GM12878 (cell line): ENCODE measurements at regions not wholly inside any gene's neighbourhood (a gene's known extent, or its start where the extent isn't known, plus 50 kb on each side); places are given as distances from the start of the nearest gene placed in this dataset.

Source experiments
- BCL11A ChIP-seq: IDR thresholded peaks from 2 replicates; pipeline ENCODE4 v1.6.1; 2011; ENCODE audit warnings: low read depth, low read length
- BMI1 ChIP-seq: fragments of 450-650 bp; IDR thresholded peaks from 2 replicates; pipeline ENCODE4 v1.6.1; 2016; ENCODE audit warnings: mild to moderate bottlenecking, moderate library complexity, borderline replicate concordance
- BRCA1 ChIP-seq: IDR thresholded peaks from 2 replicates; pipeline ENCODE4 v1.6.1; 2011; ENCODE audit warnings: low read depth, low read length, improper control_type of control experiment
- CBX3 ChIP-seq: fragments of 200-600 bp; sonication (generic); IDR thresholded peaks from 2 replicates; pipeline ENCODE4 v1.6.1; 2016; ENCODE audit warnings: low read depth, borderline replicate concordance
- CBX5 ChIP-seq: sonication (generic); IDR thresholded peaks from 2 replicates; pipeline ENCODE4 v1.6.1; 2016; ENCODE audit warnings: low read depth, moderate library complexity, mild to moderate bottlenecking, inconsistent platforms
- CEBPB ChIP-seq, 2 experiments: fragments of 150-350 bp in 1 of 2; IDR thresholded peaks; 2 replicates each; pipeline ENCODE4 v1.6.1; 2012 to 2014; ENCODE audit warnings: low read depth in 2 of 2, low read length in 2 of 2, borderline replicate concordance in 1 of 2, inconsistent platforms in 1 of 2
- HDAC2 ChIP-seq: fragments of 200-600 bp; sonication (generic); IDR thresholded peaks from 2 replicates; pipeline ENCODE4 v1.6.1; 2017
- HDAC6 ChIP-seq: fragments of 200-600 bp; sonication (generic); IDR thresholded peaks from one replicate; pipeline ENCODE4 v1.8.0; 2017; ENCODE audit warnings: antibody characterized with exemption; ENCODE audit not compliant: unreplicated experiment
- JUNB ChIP-seq: IDR thresholded peaks from 2 replicates; pipeline ENCODE4 v1.6.1; 2016; ENCODE audit warnings: antibody characterized with exemption, mild to moderate bottlenecking
- MLLT1 ChIP-seq: fragments of 450-650 bp; IDR thresholded peaks from 2 replicates; pipeline ENCODE4 v1.6.1; 2016; ENCODE audit warnings: mild to moderate bottlenecking
- MYC ChIP-seq: IDR thresholded peaks from 2 replicates; pipeline ENCODE4 v1.6.1; 2011; ENCODE audit warnings: mild to moderate bottlenecking, low read length, moderate library complexity, inconsistent platforms; ENCODE audit not compliant: insufficient read depth, insufficient replicate concordance, insufficient read length, severe bottlenecking
- NBN ChIP-seq: fragments of 450-650 bp; IDR thresholded peaks from 2 replicates; pipeline ENCODE4 v1.6.1; 2016
- PBX3 ChIP-seq: IDR thresholded peaks from 2 replicates; pipeline ENCODE4 v1.6.1; 2011; ENCODE audit warnings: mild to moderate bottlenecking, low read depth, low read length, moderate library complexity; ENCODE audit not compliant: insufficient replicate concordance
- PKNOX1 ChIP-seq: fragments of 450-650 bp; IDR thresholded peaks from 2 replicates; pipeline ENCODE4 v1.6.1; 2016; ENCODE audit warnings: mild to moderate bottlenecking
- RAD51 ChIP-seq: fragments of 450-650 bp; IDR thresholded peaks from 2 replicates; pipeline ENCODE4 v1.6.1; 2016; ENCODE audit warnings: moderate library complexity, mild to moderate bottlenecking, inconsistent platforms
- RB1 ChIP-seq: fragments of 450-650 bp; formaldehyde crosslinking; IDR thresholded peaks from 2 replicates; pipeline ENCODE4 v1.6.1; 2017; ENCODE audit warnings: mild to moderate bottlenecking, borderline replicate concordance
- SIN3A ChIP-seq: IDR thresholded peaks from 2 replicates; pipeline ENCODE4 v1.6.1; 2012; ENCODE audit warnings: low read depth, low read length, improper control_type of control experiment
- SMARCA5 ChIP-seq: fragments of 450-650 bp; IDR thresholded peaks from 2 replicates; pipeline ENCODE4 v1.6.1; 2017; ENCODE audit warnings: mild to moderate bottlenecking
- STAT1 ChIP-seq: fragments of 450-650 bp; conservative IDR thresholded peaks from 2 replicates; pipeline ENCODE4 v1.6.1; 2014; ENCODE audit warnings: antibody characterized with exemption, mild to moderate bottlenecking
- TCF12 ChIP-seq: IDR thresholded peaks from 2 replicates; pipeline ENCODE4 v1.6.1; 2011; ENCODE audit warnings: low read depth, mild to moderate bottlenecking, low read length
- ZBTB4 ChIP-seq: fragments of 450-650 bp; formaldehyde crosslinking; IDR thresholded peaks from 2 replicates; pipeline ENCODE4 v1.4.0; 2022; ENCODE audit warnings: mild to moderate bottlenecking, moderate library complexity
- ZNF217 ChIP-seq: fragments of 450-650 bp; IDR thresholded peaks from 2 replicates; pipeline ENCODE4 v1.6.1; 2017; ENCODE audit warnings: antibody characterized with exemption, mild to moderate bottlenecking
- ZNF384 ChIP-seq: IDR thresholded peaks from 2 replicates; pipeline ENCODE4 v1.6.1; 2012; ENCODE audit warnings: low read depth, mild to moderate bottlenecking, low read length, improper control_type of control experiment, borderline replicate concordance

- TF ChIP-seq ZNF384: no peak
- no peak for TF ChIP-seq SMARCA5
- 0 out of 2 replicates have a peak, but pooled peaks have one; percentile 43 for TF ChIP-seq ZNF217
- TF ChIP-seq CEBPB (IDR thresholded peaks at IDR 0.05; ENCODE audit: borderline replicate concordance in 1 of 2, low read depth in 2 of 2, low read length in 2 of 2): no peak
- TF ChIP-seq TCF12: no peak
- TF ChIP-seq CBX3: no peak
- no peak for TF ChIP-seq SIN3A
- no peak for TF ChIP-seq MYC
- peak; percentile 57; the same call in 1 of the 2 replicates for TF ChIP-seq BCL11A
- no peak for TF ChIP-seq HDAC2
- TF ChIP-seq BRCA1: no peak
- TF ChIP-seq PBX3: no peak
- 0 out of 2 replicates have a peak, but pooled peaks have one; percentile 31 for TF ChIP-seq MLLT1
- TF ChIP-seq ZBTB4 (CRISPR knock-in tag): no peak
- no peak; the same call in 1 of the 2 replicates for TF ChIP-seq JUNB
- TF ChIP-seq STAT1: no peak
- TF ChIP-seq BMI1: peak; percentile 65
- 0 out of 2 replicates have a peak, but pooled peaks have one; percentile 27 for TF ChIP-seq RAD51
- no peak for TF ChIP-seq PKNOX1
- TF ChIP-seq RB1: no peak
- peak; percentile 69; the same call in 1 of the 2 replicates for TF ChIP-seq CBX5
- no peak for TF ChIP-seq HDAC6
- TF ChIP-seq NBN: no peak
- TF ChIP-seq, all 136 proteins: peak for 37
These were observed 162.0 kb upstream of the TMCC3 start (continued) for GRCh38 chr12:94812345-94812744.
